CD4-positive, alpha-beta T cell treated with Interleukin-15 for 4 hours (primary cell): ENCODE measurements at regions not wholly inside any gene's neighbourhood (a gene's known extent, or its start where the extent isn't known, plus 50 kb on each side); places are given as distances from the start of the nearest gene placed in this dataset.
"Not testable (repeated sequence)": the region's sequence is repeated elsewhere in the genome, so short reads cannot be mapped to it uniquely, and the experiment has no call there.

ENCODE experiments used
- DNase-seq: peaks from one replicate; pipeline ENCODE4 v3.0.0-alpha.2; 2020; ENCODE audit warnings: low spot score

DNA sequence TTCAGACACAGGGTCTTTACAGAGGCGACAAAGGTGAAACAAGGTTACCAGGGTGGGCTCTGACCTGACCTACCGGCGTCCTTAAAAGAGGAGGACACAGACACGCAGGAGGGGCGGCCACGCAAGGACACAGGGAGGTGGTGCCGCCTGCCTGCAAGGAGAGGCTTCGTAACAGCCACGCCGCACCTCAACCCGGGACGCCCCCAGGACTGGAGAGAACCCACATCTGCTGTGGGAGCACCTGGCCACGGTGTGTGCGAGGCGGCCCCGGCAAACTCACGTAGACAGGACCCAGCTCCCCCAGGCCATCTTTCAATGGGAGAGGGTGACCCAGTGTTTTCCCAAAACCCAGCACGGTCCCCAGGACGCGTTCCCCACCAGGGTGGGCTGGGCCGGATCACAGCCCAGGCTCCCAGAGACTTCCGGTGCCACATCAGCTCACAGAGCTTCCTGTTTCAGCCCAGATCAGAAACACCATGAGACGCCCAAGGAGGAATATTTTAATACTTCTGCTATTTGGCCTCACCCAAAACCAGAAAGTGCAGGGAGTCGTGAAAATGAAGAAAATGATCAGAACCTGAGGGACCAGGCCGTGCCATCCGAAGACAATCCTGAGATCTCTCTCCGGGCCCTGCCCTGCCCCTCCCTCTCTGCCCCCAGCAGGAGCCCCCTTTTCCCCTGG lies 5417.4 kb upstream of the TPTE start:
- DNase-seq = not testable (repeated sequence)

DNA sequence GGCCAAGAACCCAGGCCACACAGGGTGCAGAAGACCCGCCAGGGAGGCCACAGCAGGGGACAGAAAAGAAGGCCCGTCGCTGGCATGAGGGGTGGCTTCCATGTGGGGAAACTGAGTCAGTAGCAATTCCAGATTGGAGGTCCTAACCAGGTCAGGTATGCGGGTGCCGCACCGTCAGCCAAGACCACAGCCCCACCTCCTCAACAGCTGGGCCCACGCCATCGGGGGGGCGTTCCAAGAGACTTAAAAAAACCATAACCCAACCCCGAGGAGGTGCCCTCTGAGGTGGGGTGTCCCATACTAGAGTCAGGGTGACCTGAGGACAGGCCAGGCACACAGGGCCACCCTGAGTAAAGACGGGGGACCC lies 5416.8 kb upstream of the TPTE start:
- not testable (repeated sequence) for DNase-seq

DNA sequence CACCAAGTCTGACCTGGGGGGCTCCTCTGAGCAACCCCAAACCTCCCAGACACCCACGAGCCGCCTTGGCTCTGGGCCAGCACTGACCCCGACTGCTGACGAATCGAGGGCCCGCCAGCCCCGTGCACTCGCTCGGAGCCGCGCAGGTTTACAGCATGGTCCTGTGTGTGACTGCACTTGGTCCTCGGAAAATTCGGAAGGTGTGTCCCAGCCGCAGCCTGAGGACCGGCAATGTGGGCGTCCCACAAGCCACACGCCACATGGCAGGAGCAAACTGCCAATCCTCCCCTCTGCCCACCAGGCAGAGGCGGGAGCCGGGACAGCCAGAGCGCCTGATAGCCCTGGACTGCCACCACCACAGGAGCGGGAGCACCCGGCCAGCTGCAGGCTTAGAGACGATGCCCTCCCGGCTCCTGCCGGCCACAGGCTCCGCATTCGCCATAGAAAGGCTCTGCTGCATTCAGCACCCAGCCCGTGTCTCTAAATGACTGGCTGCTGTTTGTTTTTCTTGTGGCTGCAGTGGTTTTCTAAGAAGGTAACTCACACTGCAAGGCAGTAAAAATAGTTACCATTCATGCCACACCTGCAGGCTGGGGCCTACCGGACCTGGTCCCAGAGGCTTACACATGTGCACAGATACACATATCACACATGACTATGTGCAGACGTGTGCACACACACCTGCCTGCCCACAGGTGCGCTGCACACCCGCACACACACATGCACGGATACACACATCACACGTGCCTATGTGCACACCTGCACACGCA lies 5415.3 kb upstream of the TPTE start:
- DNase-seq = not testable (repeated sequence)

GRCh38 chr21:5106767-5107464 lies 5414.5 kb upstream of the TPTE start:
- DNase-seq = not testable (repeated sequence)

- DNase-seq = not testable (repeated sequence)
These were observed 5413.7 kb upstream of the TPTE start for GRCh38 chr21:5107637-5108036.

DNA sequence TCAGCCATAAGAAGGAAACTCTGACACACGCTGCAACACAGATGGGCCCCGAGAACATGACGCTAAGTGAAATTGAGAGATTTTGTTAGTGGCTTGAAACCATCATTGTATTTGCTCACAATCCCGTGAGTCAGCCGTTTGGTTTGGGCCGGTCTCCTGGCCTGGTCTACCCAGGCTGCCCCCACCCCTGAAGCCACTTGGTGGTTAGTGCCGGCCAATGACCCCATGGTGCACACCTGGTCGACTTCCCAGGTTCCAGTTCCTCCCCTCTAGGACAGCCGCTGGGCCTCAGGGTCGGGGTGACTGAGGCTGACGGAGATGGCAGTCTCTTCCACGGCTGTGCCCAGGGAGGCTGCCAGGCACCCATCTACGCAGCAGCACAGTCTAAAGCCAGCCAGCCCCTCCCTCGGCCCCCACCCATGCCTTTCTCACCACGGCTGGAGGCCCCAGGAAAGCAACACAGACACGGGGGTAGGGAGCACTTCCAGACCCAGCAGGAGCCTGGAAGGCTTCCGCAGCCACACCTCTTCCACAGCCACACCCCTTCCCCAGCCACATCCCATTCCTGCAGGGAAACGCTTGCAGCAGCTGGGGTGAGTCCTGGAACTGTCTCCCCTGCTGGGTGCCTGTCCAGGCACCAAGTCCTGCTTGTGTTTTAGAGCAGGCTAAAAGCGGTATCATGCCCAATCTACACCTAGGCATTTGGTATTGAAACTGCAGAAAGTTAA lies 5413.2 kb upstream of the TPTE start:
- not testable (repeated sequence) for DNase-seq

DNA sequence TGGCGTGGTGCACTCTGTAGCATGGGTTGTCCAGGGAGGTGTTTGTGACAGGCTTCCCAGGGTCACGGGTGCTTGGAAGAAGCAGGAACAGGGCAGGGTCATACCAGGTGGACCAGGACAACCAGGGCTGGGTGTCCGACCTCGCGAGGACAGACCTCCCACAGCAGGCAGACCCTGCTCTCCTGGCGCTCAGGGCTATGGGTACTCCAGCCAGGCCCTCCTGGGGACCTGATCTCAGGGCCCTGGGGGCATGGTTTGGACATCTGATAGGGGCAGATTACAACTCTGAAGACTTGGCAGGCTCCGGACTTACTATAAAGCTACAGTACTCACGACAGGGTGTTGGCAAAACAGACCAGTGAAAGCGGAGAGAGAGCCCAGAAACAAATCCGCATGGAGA lies 5410.2 kb upstream of the TPTE start:
- DNase-seq = not testable (repeated sequence)

DNA sequence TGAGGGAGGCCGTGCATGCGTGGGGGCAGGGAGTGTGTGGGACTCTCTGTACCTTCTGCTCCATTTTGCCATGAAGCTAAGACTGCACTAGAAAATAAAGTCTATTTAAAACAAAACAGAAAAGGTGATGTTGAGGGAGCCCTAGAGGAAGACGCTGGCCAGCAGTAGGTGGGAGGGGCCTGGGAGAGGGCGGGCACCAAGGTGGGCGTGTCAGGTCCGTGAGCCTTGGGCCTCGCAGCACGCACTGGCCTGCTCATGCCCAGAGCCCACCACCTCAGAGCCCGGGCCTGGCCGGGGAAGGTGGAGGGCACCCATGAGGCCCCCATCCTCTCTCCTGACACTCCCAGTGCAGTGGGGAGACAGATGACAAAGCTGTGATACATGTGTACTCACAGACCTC lies 5408.3 kb upstream of the TPTE start:
- not testable (repeated sequence) for DNase-seq

- DNase-seq = not testable (repeated sequence)
These were observed 5406.9 kb upstream of the TPTE start for GRCh38 chr21:5114468-5114867.

DNA sequence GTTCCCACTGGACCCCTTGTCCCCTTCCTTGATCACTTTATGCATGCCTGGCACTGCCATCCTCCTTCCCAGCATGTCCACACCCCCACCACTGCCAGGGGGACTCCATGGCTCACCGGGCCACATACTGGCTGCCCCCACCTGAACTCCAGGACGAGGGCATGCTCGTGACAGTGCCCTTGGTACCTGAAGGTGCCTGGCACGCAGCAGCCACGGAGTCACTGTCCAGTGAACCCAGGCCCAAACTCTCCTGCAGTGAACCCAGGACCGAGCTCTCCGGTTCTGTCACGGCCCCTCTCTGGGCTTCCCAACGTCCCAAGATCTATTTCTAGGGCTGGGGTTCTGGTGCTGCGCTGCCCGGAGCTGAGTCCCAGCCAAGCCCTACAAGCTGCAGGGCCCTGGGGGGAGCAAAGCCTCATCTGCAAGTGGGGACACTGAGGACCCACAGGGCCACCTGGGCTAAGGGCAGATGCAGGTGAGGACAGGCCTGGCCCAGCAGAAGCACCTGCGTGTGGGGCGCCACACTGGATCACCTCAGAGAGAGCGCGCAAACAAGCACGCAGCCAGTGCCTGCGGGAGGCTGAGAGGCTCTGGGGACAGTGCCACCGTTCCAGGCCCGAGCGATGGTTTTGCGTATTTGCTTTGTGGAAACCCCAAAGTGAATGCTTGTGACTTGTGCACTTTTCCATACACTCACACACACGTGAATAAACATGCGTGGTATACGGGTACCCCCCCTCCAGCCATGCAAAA lies 5406.3 kb upstream of the TPTE start:
- not testable (repeated sequence) for DNase-seq

DNA sequence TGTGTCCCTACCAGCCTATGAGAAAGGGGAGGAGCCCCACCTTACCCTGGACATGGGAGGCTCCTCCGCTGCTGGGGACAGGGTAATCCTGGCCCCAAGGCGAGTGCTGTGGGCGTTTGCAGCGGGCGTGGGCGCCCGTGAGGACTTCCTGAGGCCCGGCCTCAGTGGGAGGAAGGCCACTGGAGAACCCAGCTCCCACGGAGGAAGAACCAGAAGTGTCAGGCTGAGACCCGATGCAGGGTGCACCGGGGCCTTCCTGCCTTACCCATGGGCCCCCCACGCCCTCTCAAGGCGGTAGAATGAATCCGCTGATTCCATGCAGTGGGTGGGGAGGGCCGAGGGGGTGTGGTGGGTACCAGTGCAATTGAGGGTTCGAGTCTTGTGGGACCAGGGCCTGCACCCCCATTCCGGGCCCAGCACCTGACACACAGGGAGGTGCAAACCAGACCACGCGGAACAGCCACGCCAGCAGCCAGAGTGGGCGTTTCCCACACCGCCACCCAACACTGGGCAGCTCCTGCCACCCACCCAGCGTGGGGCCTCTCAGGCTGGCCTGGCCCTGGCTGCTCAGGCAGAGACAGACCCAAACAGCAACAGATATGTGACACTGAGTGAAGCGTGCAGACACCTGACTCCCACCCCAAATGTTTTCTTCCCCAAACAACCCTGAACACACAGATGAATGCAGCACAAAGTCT lies 5405.6 kb upstream of the TPTE start:
- DNase-seq = not testable (repeated sequence)

GRCh38 chr21:5116344-5117123 lies 5404.8 kb upstream of the TPTE start:
- DNase-seq = not testable (repeated sequence)

- DNase-seq = not testable (repeated sequence)
These were observed 5404.2 kb upstream of the TPTE start for GRCh38 chr21:5117135-5117534.

GRCh38 chr21:5117666-5118295 lies 5403.6 kb upstream of the TPTE start:
- DNase-seq = not testable (repeated sequence)

GRCh38 chr21:5118296-5118679 lies 5403.1 kb upstream of the TPTE start:
- DNase-seq = peak; percentile 29

- DNase-seq = not testable (repeated sequence)
These were observed 5402.2 kb upstream of the TPTE start for GRCh38 chr21:5119179-5119578.

DNA sequence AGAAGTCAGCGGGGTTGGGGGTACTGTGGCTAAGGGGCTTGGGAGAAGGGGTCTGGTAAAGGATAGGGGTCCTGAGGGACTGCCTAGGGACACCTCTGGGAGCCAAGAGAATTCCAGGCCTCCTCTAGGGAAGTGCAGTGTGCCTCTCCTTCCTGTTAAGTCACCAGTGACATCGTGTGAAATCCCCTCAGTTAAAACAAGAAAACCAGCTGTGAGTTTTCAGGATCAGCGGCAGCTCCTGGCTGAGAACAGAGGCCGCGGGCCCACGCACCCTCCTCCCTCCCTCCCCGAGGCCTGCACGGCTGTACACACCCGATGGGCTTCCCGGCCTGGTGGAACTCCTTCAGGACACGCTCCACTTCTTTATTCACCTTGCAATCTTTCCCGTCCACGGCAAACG lies 5400.0 kb upstream of the TPTE start:
- DNase-seq = not testable (repeated sequence)

DNA sequence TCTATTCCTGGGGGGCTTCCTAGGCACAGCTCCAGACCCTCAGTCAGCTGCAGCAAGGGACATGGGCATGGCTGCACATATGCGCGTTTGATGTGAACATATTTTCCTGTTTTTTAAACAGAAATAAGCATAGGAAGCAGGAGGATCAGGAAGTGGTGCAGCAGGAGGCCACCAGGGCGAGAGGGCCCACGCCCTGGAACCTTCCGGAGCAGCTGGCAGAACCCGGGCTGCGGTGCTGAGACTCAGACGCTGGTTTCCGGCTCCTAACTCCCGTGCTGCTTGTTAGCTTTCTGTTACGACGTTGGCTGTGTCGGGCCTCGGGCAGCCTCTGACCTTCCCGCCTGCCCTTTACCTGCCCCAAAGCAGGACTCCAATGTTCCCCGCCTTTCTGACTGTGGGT lies 5399.5 kb upstream of the TPTE start:
- DNase-seq = not testable (repeated sequence)

- peak; percentile 77 for DNase-seq
These were observed 5397.7 kb upstream of the TPTE start for GRCh38 chr21:5123655-5124054.

DNA sequence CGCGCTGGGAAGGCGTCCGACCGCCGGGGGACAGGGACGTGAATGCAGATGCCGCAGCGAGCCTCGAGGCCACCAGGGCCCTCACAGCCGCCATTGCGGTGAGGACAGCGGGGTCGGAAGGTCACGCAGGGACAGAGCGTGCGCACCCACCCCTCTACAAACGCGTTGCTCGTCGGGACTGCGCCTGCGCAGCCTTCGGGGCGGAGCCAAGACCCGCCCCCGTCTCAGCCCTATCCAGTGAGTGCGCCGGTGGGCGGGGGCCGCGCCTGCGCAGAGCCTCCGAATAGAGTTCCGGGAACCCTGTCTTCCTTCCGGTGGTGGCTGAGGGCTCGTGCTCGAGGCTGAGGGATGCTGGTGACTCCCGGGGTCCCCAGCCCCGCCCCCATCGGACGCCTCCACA lies 5393.1 kb upstream of the TPTE start:
- peak; percentile 98 for DNase-seq
